Fibroblast of the conjunctiva (primary cell): ENCODE measurements at regions not wholly inside any gene's neighbourhood (a gene's known extent, or its start where the extent isn't known, plus 50 kb on each side); places are given as distances from the start of the nearest gene placed in this dataset.

Experiments
- DNase-seq: peaks from one replicate; pipeline ENCODE4 v3.0.0-alpha.2; 2010; ENCODE audit warnings: low read depth

- DNase-seq, result no peak
These were observed 50.0 kb upstream of the CARD18 start for GRCh38 chr11:105189581-105189980.
